H1 (cell line): ENCODE measurements at regions not wholly inside any gene's neighbourhood (a gene's known extent, or its start where the extent isn't known, plus 50 kb on each side); places are given as distances from the start of the nearest gene placed in this dataset.

Experiments used
- CTCF ChIA-PET: fragments of 300-600 bp; sonication (Branson Sonifier 250); formaldehyde crosslinking; loops from one replicate; lab custom pipeline; 2021; ENCODE audit not compliant: partially characterized antibody; lab: Charles Lee
- POLR2A ChIA-PET: fragments of 300-600 bp; sonication (Branson Sonifier 250); formaldehyde crosslinking; loops from one replicate; lab custom pipeline; 2021; ENCODE audit warnings: inconsistent platforms; ENCODE audit not compliant: partially characterized antibody; lab: Charles Lee
- DNase-seq, 2 experiments: peaks; one replicate each; pipeline versions ENCODE4 v3.0.0 to v3.0.0-alpha.2; 2010 to 2022; ENCODE audit warnings: low spot score in 2 of 2, low read depth in 1 of 2, mixed read lengths in 1 of 2
- FAIRE-seq: peaks from 2 replicates; lab custom pipeline; 2011; peaks lifted over from hg19 to GRCh38; lab: Jason Lieb, UNC
- H2AFZ ChIP-seq: 2 replicates; pipeline ENCODE4 v1.8.1; 2012; ENCODE audit warnings: low read length, inconsistent platforms
- H2AK5ac ChIP-seq: 2 replicates; pipeline ENCODE4 v1.6.1; 2013; ENCODE audit warnings: low read depth, low read length
- H2BK120ac ChIP-seq: replicated peaks from 2 replicates; pipeline ENCODE3; 2013; ENCODE audit warnings: low read depth, low read length, inconsistent platforms
- H2BK12ac ChIP-seq: 2 replicates; pipeline ENCODE4 v1.6.1; 2013; ENCODE audit warnings: low read depth, low read length
- H2BK15ac ChIP-seq: 2 replicates; pipeline ENCODE4 v1.6.1; 2013; ENCODE audit warnings: low read length
- H2BK20ac ChIP-seq: 2 replicates; pipeline ENCODE4 v1.6.1; 2013; ENCODE audit warnings: low read length
- H2BK5ac ChIP-seq: 2 replicates; pipeline ENCODE4 v1.6.1; 2013; ENCODE audit warnings: low read depth, low read length
- H3K14ac ChIP-seq: 2 replicates; pipeline ENCODE4 v1.6.1; 2013; ENCODE audit warnings: inconsistent platforms; ENCODE audit not compliant: insufficient read length
- H3K18ac ChIP-seq: 2 replicates; pipeline ENCODE4 v1.6.1; 2013; ENCODE audit warnings: low read length; ENCODE audit errors: extremely low read depth
- H3K23ac ChIP-seq: 2 replicates; pipeline ENCODE4 v1.6.1; 2013; ENCODE audit warnings: inconsistent platforms; ENCODE audit not compliant: insufficient read length
- H3K23me2 ChIP-seq: 2 replicates; pipeline ENCODE4 v1.6.1; 2013; ENCODE audit warnings: low read depth, low read length
- H3K27ac ChIP-seq: 2 replicates; pipeline ENCODE4 v1.6.1; 2011; ENCODE audit warnings: low read depth, low read length, inconsistent platforms
- H3K27me3 ChIP-seq, 4 experiments: replicated peaks in 1 of 4; 1 replicate in 1 of 4; 2 replicates in 3 of 4; pipeline versions ENCODE4 v1.6.1 to v1.8.1; 2011 to 2013; ENCODE audit warnings: low read length in 3 of 4, mild to moderate bottlenecking in 3 of 4, inconsistent platforms in 2 of 4, mixed read lengths in 2 of 4, moderate library complexity in 1 of 4; ENCODE audit not compliant: control insufficient read depth in 3 of 4, insufficient read depth in 3 of 4; ENCODE audit errors: extremely low read depth in 1 of 4
- H3K36me3 ChIP-seq, 4 experiments: 2 replicates each; pipeline versions ENCODE4 v1.6.1 to v1.8.1; 2011 to 2013; ENCODE audit warnings: mild to moderate bottlenecking in 4 of 4, low read length in 3 of 4, moderate library complexity in 2 of 4, control low read depth in 1 of 4, inconsistent platforms in 1 of 4; ENCODE audit not compliant: insufficient read depth in 4 of 4, control insufficient read depth in 2 of 4
- H3K4ac ChIP-seq: replicated peaks from 2 replicates; pipeline ENCODE3; 2013; ENCODE audit warnings: low read length, low read depth, mixed read lengths, inconsistent platforms; ENCODE audit not compliant: insufficient read length
- H3K4me1 ChIP-seq, 4 experiments: replicated peaks in 1 of 4; 1 replicate in 1 of 4; 2 replicates in 3 of 4; pipeline versions ENCODE4 v1.6.1 to v1.8.1; 2011 to 2013; ENCODE audit warnings: low read length in 3 of 4, inconsistent platforms in 2 of 4, mixed read lengths in 1 of 4; ENCODE audit not compliant: insufficient read depth in 4 of 4, control insufficient read depth in 3 of 4
- H3K4me2 ChIP-seq, 2 experiments: 2 replicates each; pipeline versions ENCODE4 v1.6.1 to v1.8.1; 2011 to 2013; ENCODE audit warnings: low read depth in 2 of 2, low read length in 2 of 2, control low read depth in 1 of 2, inconsistent platforms in 1 of 2, mild to moderate bottlenecking in 1 of 2; ENCODE audit not compliant: insufficient read depth in 1 of 2
- H3K4me3 ChIP-seq, 4 experiments: fragments of 200-600, 300-600 bp in 1 of 4; sonication (generic), shearing (Covaris generic), sonication (Bioruptor Twin) in 1 of 4; 2 replicates each; pipeline versions ENCODE4 v1.5.1 to v1.8.1; 2011 to 2016; ENCODE audit warnings: low read length in 4 of 4, low read depth in 3 of 4, control low read depth in 2 of 4, inconsistent platforms in 2 of 4, mild to moderate bottlenecking in 2 of 4, mixed read lengths in 1 of 4, moderate library complexity in 1 of 4; ENCODE audit not compliant: insufficient read depth in 2 of 4; ENCODE audit errors: extremely low read depth in 1 of 4
- H3K56ac ChIP-seq: replicated peaks from 2 replicates; pipeline ENCODE3; 2013; ENCODE audit warnings: low read depth, mild to moderate bottlenecking, mixed read lengths, low read length, inconsistent platforms; ENCODE audit not compliant: insufficient read length
- H3K79me1 ChIP-seq: 2 replicates; pipeline ENCODE4 v1.6.1; 2013; ENCODE audit warnings: low read depth, low read length, control low read depth
- H3K79me2 ChIP-seq, 2 experiments: 2 replicates each; pipeline versions ENCODE4 v1.6.1 to v1.8.1; 2012 to 2013; ENCODE audit warnings: low read length in 2 of 2, mild to moderate bottlenecking in 2 of 2, inconsistent platforms in 1 of 2; ENCODE audit not compliant: insufficient read depth in 2 of 2, control insufficient read depth in 1 of 2
- H3K9ac ChIP-seq, 4 experiments: replicated peaks in 1 of 4; 1 replicate in 1 of 4; 2 replicates in 3 of 4; pipeline versions ENCODE4 v1.6.1 to v1.8.1; 2011 to 2013; ENCODE audit warnings: low read depth in 3 of 4, low read length in 3 of 4, control low read depth in 2 of 4, mild to moderate bottlenecking in 2 of 4, moderate library complexity in 2 of 4, inconsistent platforms in 1 of 4; ENCODE audit errors: extremely low read depth in 1 of 4
- H3K9me3 ChIP-seq, 2 experiments: 2 replicates each; pipeline versions ENCODE4 v1.6.1 to v1.8.1; 2012 to 2013; ENCODE audit warnings: mild to moderate bottlenecking in 2 of 2, moderate library complexity in 2 of 2, control low read depth in 1 of 2, inconsistent platforms in 1 of 2, low read depth in 1 of 2, low read length in 1 of 2, mixed read lengths in 1 of 2; ENCODE audit not compliant: insufficient read depth in 2 of 2
- H4K20me1 ChIP-seq, 2 experiments: replicated peaks in 1 of 2; 2 replicates each; pipeline versions ENCODE3 to v1.8.1; 2011 to 2013; ENCODE audit warnings: inconsistent platforms in 2 of 2, low read length in 2 of 2, mild to moderate bottlenecking in 1 of 2; ENCODE audit not compliant: insufficient read depth in 2 of 2, control insufficient read depth in 1 of 2
- H4K5ac ChIP-seq: 2 replicates; pipeline ENCODE4 v1.6.1; 2013; ENCODE audit warnings: low read length, low read depth, mixed read lengths, inconsistent platforms; ENCODE audit not compliant: insufficient read length
- H4K8ac ChIP-seq: 2 replicates; pipeline ENCODE4 v1.8.0; 2013; ENCODE audit warnings: mild to moderate bottlenecking, moderate library complexity, low read length, inconsistent platforms; ENCODE audit not compliant: insufficient read depth; ENCODE audit errors: extremely low read depth
- H4K91ac ChIP-seq: replicated peaks from 2 replicates; pipeline ENCODE3; 2013; ENCODE audit warnings: low read length, mixed read lengths, inconsistent platforms; ENCODE audit not compliant: insufficient read length
- BCL11A ChIP-seq, 2 experiments: IDR thresholded peaks; one replicate each; pipeline ENCODE4 v1.6.1; 2011; ENCODE audit warnings: low read depth in 2 of 2, low read length in 2 of 2, mild to moderate bottlenecking in 2 of 2
- BRCA1 ChIP-seq: IDR thresholded peaks from 2 replicates; pipeline ENCODE4 v1.6.1; 2012; ENCODE audit warnings: low read depth, low read length, improper control_type of control experiment
- EP300 ChIP-seq, 2 experiments: IDR thresholded peaks; 1 replicate in 1 of 2; 2 replicates in 1 of 2; pipeline ENCODE4 v1.6.1; 2011 to 2012; ENCODE audit warnings: low read depth in 2 of 2, low read length in 2 of 2, mild to moderate bottlenecking in 2 of 2, borderline replicate concordance in 1 of 2, inconsistent platforms in 1 of 2, moderate library complexity in 1 of 2
- FOSL1 ChIP-seq: IDR thresholded peaks from 2 replicates; pipeline ENCODE4 v1.6.1; 2011; ENCODE audit warnings: mild to moderate bottlenecking, low read depth, low read length, moderate library complexity; ENCODE audit not compliant: insufficient read depth
- HDAC2 ChIP-seq, 2 experiments: fragments of 300-600 bp in 1 of 2; sonication (generic) in 1 of 2; IDR thresholded peaks; 2 replicates each; pipeline ENCODE4 v1.6.1; 2011 to 2012; ENCODE audit warnings: low read depth in 2 of 2, low read length in 2 of 2, mild to moderate bottlenecking in 2 of 2, moderate library complexity in 2 of 2, borderline replicate concordance in 1 of 2, inconsistent platforms in 1 of 2
- MAFK ChIP-seq: IDR thresholded peaks from 2 replicates; pipeline ENCODE4 v1.6.1; 2012; ENCODE audit warnings: low read depth, mild to moderate bottlenecking, improper control_type of control experiment, low read length
- MAX ChIP-seq: IDR thresholded peaks from 2 replicates; pipeline ENCODE4 v1.6.1; 2012; ENCODE audit warnings: inconsistent platforms
- NANOG ChIP-seq: IDR thresholded peaks from 2 replicates; pipeline ENCODE4 v1.6.1; 2011; ENCODE audit warnings: low read length, low read depth, mild to moderate bottlenecking, inconsistent platforms; ENCODE audit not compliant: insufficient read depth, poor library complexity, severe bottlenecking
- SAP30 ChIP-seq: fragments of 300-600 bp; sonication (generic); IDR thresholded peaks from 2 replicates; pipeline ENCODE4 v1.7.1; 2012; ENCODE audit warnings: low read length, moderate library complexity, mild to moderate bottlenecking, inconsistent platforms; ENCODE audit not compliant: insufficient read depth, insufficient replicate concordance
- SIN3A ChIP-seq, 2 experiments: IDR thresholded peaks in 1 of 2; conservative IDR thresholded peaks in 1 of 2; 2 replicates each; pipeline ENCODE4 v1.6.1; 2011 to 2012; ENCODE audit warnings: low read length in 2 of 2, improper control_type of control experiment in 1 of 2, low read depth in 1 of 2, mild to moderate bottlenecking in 1 of 2
- SRF ChIP-seq: IDR thresholded peaks from 2 replicates; pipeline ENCODE4 v1.6.1; 2011; ENCODE audit warnings: mild to moderate bottlenecking, low read depth, low read length, moderate library complexity
- TAF7 ChIP-seq: optimal IDR thresholded peaks from 2 replicates; pipeline ENCODE3; 2011; ENCODE audit warnings: low read depth, mild to moderate bottlenecking, inconsistent platforms, low read length, moderate library complexity, borderline replicate concordance
- WGBS, 2 experiments: shearing (Covaris generic) in 1 of 2; methylation state at CpG; one replicate each; pipeline versions ENCODE4 v1.1.6 to v1.1.7; 2013 to 2015; ENCODE audit warnings: low lambda C conversion rate in 2 of 2, mixed read lengths in 2 of 2, inconsistent platforms in 1 of 2, low coverage in 1 of 2, missing lambda C conversion rate in 1 of 2; ENCODE audit not compliant: insufficient replicate concordance in 2 of 2, insufficient coverage in 1 of 2, insufficient read length in 1 of 2; ENCODE audit errors: extremely low coverage in 1 of 2, missing lambda C conversion rate in 1 of 2; 5-methylcytosine and 5-hydroxymethylcytosine counted together

GRCh38 chrX:34716302-34716701 is 59.2 kb upstream of the TMEM47 start:
- Histone ChIP-seq H3K9ac (no peak overlapping the region), H3K23ac (no peak overlapping the region), H3K4ac (no peak overlapping the region), H2BK15ac (no peak overlapping the region), H3K27ac (no peak overlapping the region), H3K9me3 (no peaks in the 10 kb centered on the region), H3K36me3 (no peaks in the 10 kb centered on the region), H3K27me3 (no peaks in the 10 kb centered on the region), H2BK20ac (no peak overlapping the region), H2BK5ac (no peak overlapping the region), H2AK5ac (no peak overlapping the region), H4K8ac (no peak overlapping the region), H4K5ac (no peak overlapping the region), H2AFZ (no peak overlapping the region), H3K23me2 (no peaks in the 10 kb centered on the region), H3K4me3 (no peak overlapping the region), H4K20me1 (no peaks in the 10 kb centered on the region), H3K56ac (no peak overlapping the region), H3K18ac (no peak overlapping the region), H3K4me2 (no peak overlapping the region), H3K79me2 (no peaks in the 10 kb centered on the region), H3K79me1 (no peaks in the 10 kb centered on the region), H2BK120ac (no peak overlapping the region), H4K91ac (no peak overlapping the region), H3K14ac (no peak overlapping the region), H2BK12ac (no peak overlapping the region), H3K4me1 (no peaks in the 10 kb centered on the region)
- no peak for FAIRE-seq
- TF ChIP-seq SIN3A (conservative IDR thresholded peaks at IDR 0.05 in 1 of 2, IDR thresholded peaks at IDR 0.05 in 1 of 2; ENCODE audit: low read depth in 1 of 2, low read length in 2 of 2): no peak
- TF ChIP-seq HDAC2 (IDR thresholded peaks at IDR 0.05; ENCODE audit: borderline replicate concordance in 1 of 2, low read depth in 2 of 2, low read length in 2 of 2): no peak
- TF ChIP-seq TAF7: no peak
- TF ChIP-seq MAX: no peak
- no peak for TF ChIP-seq SRF
- no peak for TF ChIP-seq BRCA1
- TF ChIP-seq BCL11A (IDR thresholded peaks at IDR 0.05; ENCODE audit: low read depth in 2 of 2, low read length in 2 of 2): no peak
- no peak for TF ChIP-seq SAP30
- no peak for TF ChIP-seq MAFK
- TF ChIP-seq FOSL1: no peak
- no peak for TF ChIP-seq EP300 (IDR thresholded peaks at IDR 0.05; ENCODE audit: borderline replicate concordance in 1 of 2, low read depth in 2 of 2, low read length in 2 of 2)
- TF ChIP-seq NANOG: no peak
- WGBS, 2 experiments: 91% methylated on average over 3 of the region's 3 CpGs; no CpG with 5 or more reads in 1 of the 2 experiments
- ChIA-PET POLR2A (no interaction called here), CTCF (no interaction called here)
- DNase-seq: no peak
